Natural killer cell (primary cell): ENCODE measurements at regions not wholly inside any gene's neighbourhood (a gene's known extent, or its start where the extent isn't known, plus 50 kb on each side); places are given as distances from the start of the nearest gene placed in this dataset.

Experiments used
- ATAC-seq, 3 donors: fragments of 150-1000 bp in 2 of 3; fragments of 200-7000 bp in 1 of 3; cut with Tn5 transposase; 1 replicate in 1 of 3; 2 replicates in 2 of 3; pipeline ENCODE4 v1.10.0; 2021; ENCODE audit warnings: mild to moderate bottlenecking in 2 of 3, moderate library complexity in 2 of 3
- DNase-seq, 2 donors: peaks; one replicate each; pipeline versions ENCODE4 v3.0.0 to v3.0.0-alpha.2; 2013 to 2021; ENCODE audit warnings: mixed read lengths in 1 of 2
- H3K27ac ChIP-seq: one replicate; pipeline ENCODE4 v1.5.1; 2013; ENCODE audit warnings: mild to moderate bottlenecking, low read length
- H3K27me3 ChIP-seq: one replicate; pipeline ENCODE4 v1.6.1; 2013; ENCODE audit warnings: low read length; ENCODE audit not compliant: control insufficient read depth, insufficient read depth
- H3K36me3 ChIP-seq: one replicate; pipeline ENCODE4 v1.6.1; 2013; ENCODE audit warnings: low read length; ENCODE audit not compliant: control insufficient read depth, insufficient read depth
- H3K4me1 ChIP-seq: one replicate; pipeline ENCODE4 v1.6.1; 2013; ENCODE audit warnings: low read length; ENCODE audit not compliant: control insufficient read depth, insufficient read depth
- H3K4me3 ChIP-seq: one replicate; pipeline ENCODE4 v1.5.1; 2013; ENCODE audit warnings: low read length
- H3K9me3 ChIP-seq: one replicate; pipeline ENCODE4 v1.6.1; 2013; ENCODE audit warnings: low read length; ENCODE audit not compliant: control insufficient read depth, insufficient read depth
- H3K27ac Mint-ChIP-seq, 2 donors: one replicate each; pipeline ENCODE4 v1.8.0; 2022; ENCODE audit warnings: mild to moderate bottlenecking in 2 of 2, mixed read lengths in 2 of 2, moderate library complexity in 1 of 2
- H3K27me3 Mint-ChIP-seq, 2 donors: one replicate each; pipeline ENCODE4 v1.8.0; 2022; ENCODE audit warnings: low read depth in 2 of 2, mixed read lengths in 2 of 2
- H3K36me3 Mint-ChIP-seq: one replicate; pipeline ENCODE4 v1.8.0; 2022; ENCODE audit warnings: mixed read lengths
- H3K4me1 Mint-ChIP-seq, 2 donors: one replicate each; pipeline ENCODE4 v1.8.0; 2022; ENCODE audit warnings: mixed read lengths in 2 of 2
- H3K4me3 Mint-ChIP-seq: one replicate; pipeline ENCODE4 v1.8.0; 2022; ENCODE audit warnings: mild to moderate bottlenecking, moderate library complexity, mixed read lengths
- H3K9me3 Mint-ChIP-seq, 2 donors: one replicate each; pipeline ENCODE4 v1.8.0; 2022; ENCODE audit warnings: mixed read lengths in 2 of 2
- WGBS: methylation state at CpG from one replicate; pipeline ENCODE4 v1.1.7; 2013; ENCODE audit warnings: missing lambda C conversion rate; ENCODE audit not compliant: insufficient coverage; 5-methylcytosine and 5-hydroxymethylcytosine counted together
- intact Hi-C: fragments of 100-400 bp; cut with micrococcal nuclease; formaldehyde crosslinking; loops from one replicate; pipeline ENCODE4 v1.14.2; 2022
- TF ChIP-seq, protein P1 (sequence below): fragments of 200-600 bp; IDR thresholded peaks from one replicate; pipeline ENCODE4 v1.8.0; 2022; ENCODE audit warnings: antibody characterized with exemption

DNA sequence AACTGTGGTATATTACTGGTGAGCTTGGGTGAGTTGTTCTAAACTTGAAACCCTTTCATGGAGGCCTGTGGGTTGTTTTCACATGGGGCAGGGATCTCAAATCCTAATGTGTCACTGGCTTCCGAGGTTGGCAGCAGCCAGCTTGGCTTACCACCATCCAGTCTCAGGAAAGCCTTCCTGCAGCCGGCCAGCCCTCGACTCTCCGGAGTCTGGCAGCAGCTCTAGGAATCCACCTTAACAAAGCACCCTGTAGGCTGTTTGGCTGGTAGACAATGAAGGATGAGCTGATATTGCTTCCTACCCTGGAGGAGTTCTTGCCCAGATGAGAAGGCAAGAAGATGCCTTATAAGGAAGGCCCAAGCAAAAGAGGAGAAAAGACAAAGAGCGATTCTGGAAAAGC, 188.3 kb downstream of the KLF12 start:
- H3K4me1 ChIP-seq, result peaks cover 12% of the 10 kb centered on the region
- Mint-ChIP-seq H3K36me3 (no peaks in the 10 kb centered on the region), H3K9me3 (no peaks in the 10 kb centered on the region), H3K4me3 (no peak overlapping the region), H3K27me3 (no peaks in the 10 kb centered on the region), H3K27ac (peak overlapping the region; percentile 68 to 81), H3K4me1 (peaks cover 67 to 70% of the 10 kb centered on the region in 2 donors)
- no peaks in the 10 kb centered on the region for H3K9me3 ChIP-seq
- no peak for ATAC-seq
- no peaks in the 10 kb centered on the region for H3K27me3 ChIP-seq
- DNase-seq, result no peak
- intact Hi-C loops, result no loop called here
- H3K36me3 ChIP-seq, result peaks cover 2% of the 10 kb centered on the region
- H3K27ac ChIP-seq, result no peak overlapping the region
- TF ChIP-seq, protein P1, sequence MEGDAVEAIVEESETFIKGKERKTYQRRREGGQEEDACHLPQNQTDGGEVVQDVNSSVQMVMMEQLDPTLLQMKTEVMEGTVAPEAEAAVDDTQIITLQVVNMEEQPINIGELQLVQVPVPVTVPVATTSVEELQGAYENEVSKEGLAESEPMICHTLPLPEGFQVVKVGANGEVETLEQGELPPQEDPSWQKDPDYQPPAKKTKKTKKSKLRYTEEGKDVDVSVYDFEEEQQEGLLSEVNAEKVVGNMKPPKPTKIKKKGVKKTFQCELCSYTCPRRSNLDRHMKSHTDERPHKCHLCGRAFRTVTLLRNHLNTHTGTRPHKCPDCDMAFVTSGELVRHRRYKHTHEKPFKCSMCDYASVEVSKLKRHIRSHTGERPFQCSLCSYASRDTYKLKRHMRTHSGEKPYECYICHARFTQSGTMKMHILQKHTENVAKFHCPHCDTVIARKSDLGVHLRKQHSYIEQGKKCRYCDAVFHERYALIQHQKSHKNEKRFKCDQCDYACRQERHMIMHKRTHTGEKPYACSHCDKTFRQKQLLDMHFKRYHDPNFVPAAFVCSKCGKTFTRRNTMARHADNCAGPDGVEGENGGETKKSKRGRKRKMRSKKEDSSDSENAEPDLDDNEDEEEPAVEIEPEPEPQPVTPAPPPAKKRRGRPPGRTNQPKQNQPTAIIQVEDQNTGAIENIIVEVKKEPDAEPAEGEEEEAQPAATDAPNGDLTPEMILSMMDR, result no peak
- 100% methylated on average over 5 of the region's 5 CpGs for WGBS
- H3K4me3 ChIP-seq, result no peak overlapping the region

DNA sequence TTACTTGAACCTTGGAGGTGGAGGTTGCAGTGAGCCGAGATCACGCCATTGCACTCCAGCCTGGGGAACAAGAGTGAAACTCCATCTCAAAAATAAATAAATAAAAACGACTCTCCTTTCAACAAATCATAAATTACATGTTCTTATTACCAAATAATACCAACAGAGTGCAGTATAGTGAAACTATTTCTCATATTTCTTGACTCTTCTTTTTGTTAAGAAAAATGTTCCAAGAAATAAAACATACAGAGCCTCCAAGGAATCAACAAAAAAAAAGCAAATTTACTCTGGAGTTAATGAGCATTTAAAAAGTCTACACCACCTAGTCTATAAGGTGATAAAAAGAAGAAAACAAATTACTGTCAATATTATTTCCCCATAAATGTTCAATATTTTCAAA, 188.8 kb downstream of the KLF12 start:
- Mint-ChIP-seq H3K9me3 (no peaks in the 10 kb centered on the region), H3K4me3 (no peak overlapping the region), H3K27ac (peak overlapping the region; percentile 68 to 81), H3K36me3 (no peaks in the 10 kb centered on the region), H3K4me1 (peaks cover 67 to 71% of the 10 kb centered on the region in 2 donors), H3K27me3 (no peaks in the 10 kb centered on the region)
- H3K4me3 ChIP-seq, result no peak overlapping the region
- H3K9me3 ChIP-seq, result no peaks in the 10 kb centered on the region
- TF ChIP-seq, protein P1, result no peak
- no peak for DNase-seq
- no peaks in the 10 kb centered on the region for H3K27me3 ChIP-seq
- H3K36me3 ChIP-seq, result peaks cover 2% of the 10 kb centered on the region
- no peak overlapping the region for H3K27ac ChIP-seq
- no CpG with 5 or more reads among the region's 3 CpGs for WGBS
- no peak for ATAC-seq
- H3K4me1 ChIP-seq, result peaks cover 10% of the 10 kb centered on the region
- intact Hi-C loops, result no loop called here

DNA sequence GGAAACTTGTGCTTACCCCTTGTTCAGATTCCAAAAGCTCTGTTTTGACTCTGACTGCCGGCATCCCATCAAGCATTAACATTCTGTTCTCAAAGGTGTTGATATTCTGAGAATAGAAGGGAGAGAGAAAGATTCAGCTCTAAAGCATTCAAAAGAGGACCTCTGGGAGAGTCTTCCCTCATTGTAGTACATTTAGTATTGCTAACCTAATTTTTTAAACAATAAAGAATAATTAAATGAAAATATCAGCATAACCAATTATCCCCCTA, 190.3 kb downstream of the KLF12 start:
- Mint-ChIP-seq H3K36me3 (no peaks in the 10 kb centered on the region), H3K4me1 (peaks cover 69 to 72% of the 10 kb centered on the region in 2 donors), H3K4me3 (no peak overlapping the region), H3K9me3 (no peaks in the 10 kb centered on the region), H3K27me3 (no peaks in the 10 kb centered on the region), H3K27ac (peak overlapping the region; percentile 81 to 83)
- ATAC-seq (no peak), DNase-seq (no peak)
- Histone ChIP-seq H3K4me3 (no peak overlapping the region), H3K4me1 (peaks cover 20% of the 10 kb centered on the region), H3K9me3 (no peaks in the 10 kb centered on the region), H3K27me3 (no peaks in the 10 kb centered on the region), H3K27ac (peak overlapping the region; percentile 76), H3K36me3 (peaks cover 3% of the 10 kb centered on the region)
- intact Hi-C loops, result loop anchor here (2.0 to 5.0 kb wide), 2 partner anchors 189 to 343 kb away; no protein-coding TSS in a partner anchor
- no CpG with 5 or more reads among the region's 1 CpG for WGBS
- TF ChIP-seq, protein P1, result no peak
